ENCODE measurements at regions not wholly inside any gene's neighbourhood (a gene's known extent, or its start where the extent isn't known, plus 50 kb on each side); places are given as distances from the start of the nearest gene placed in this dataset.
A peak's percentile ranks its signal among the peaks of the same experiment; 100 is the strongest.
"Not testable (repeated sequence)": the region's sequence is repeated elsewhere in the genome, so short reads cannot be mapped to it uniquely, and the experiment has no call there.

DNA sequence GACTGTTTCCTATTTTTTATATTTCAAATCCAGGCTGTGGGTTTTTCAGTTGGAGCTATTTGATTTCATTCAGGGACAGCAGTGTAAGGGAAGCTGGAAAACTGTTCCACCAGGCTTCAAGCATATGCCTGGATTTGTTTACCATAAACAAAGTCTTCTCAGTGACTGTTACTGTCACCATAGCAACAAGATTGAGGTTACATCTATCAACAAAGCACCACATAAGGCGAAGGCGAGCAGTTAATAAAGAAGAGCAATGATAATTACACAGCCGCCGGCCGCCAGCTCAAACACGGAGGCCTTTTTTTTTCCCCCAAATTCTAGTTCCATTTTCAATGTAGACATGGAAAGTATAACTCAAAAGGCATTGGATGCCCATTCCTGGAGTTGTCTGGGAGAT lies 553.7 kb upstream of the SYT4 start:
- Histone ChIP-seq H3K27me3 (ENCODE audit: insufficient read depth, low read length) (no peaks in the 10 kb centered on the region), H3K4me1 (ENCODE audit: control insufficient read depth, insufficient read depth, low read length, unreplicated experiment) (no peaks in the 10 kb centered on the region), H3K36me3 (ENCODE audit: insufficient read depth, low read length) (no peaks in the 10 kb centered on the region)

DNA sequence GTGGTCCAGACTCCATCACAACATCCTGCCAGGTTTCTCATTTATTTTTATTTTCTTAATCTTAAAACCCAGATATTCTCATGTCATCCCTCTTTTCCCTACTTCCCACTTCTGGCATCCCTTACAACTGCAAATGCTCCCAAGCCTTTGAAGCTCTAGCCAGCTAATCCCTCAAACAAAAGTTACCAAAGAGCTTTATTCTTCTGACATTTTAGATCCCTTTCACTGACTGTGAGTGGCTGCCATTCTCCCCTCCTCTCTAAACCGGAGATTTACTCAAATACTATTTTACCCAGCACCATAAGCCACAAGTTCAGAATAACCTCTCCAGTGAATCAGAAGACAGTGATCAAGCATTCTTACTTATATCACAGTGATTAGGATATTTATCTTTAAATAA lies 569.0 kb upstream of the SYT4 start:
- Histone ChIP-seq H3K27me3 (ENCODE audit: insufficient read depth, low read length) (no peaks in the 10 kb centered on the region), H2AFZ (ENCODE audit: low read length, unreplicated experiment) (peak overlapping the region; percentile 91)

More for the DNA sequence above, 553.7 kb upstream of the SYT4 start:
- Histone ChIP-seq H3K27ac (ENCODE audit: low read depth, low read length) (no peak overlapping the region), H3K4me3 (ENCODE audit: low read depth, low read length) (no peak overlapping the region), H2AFZ (ENCODE audit: low read length, unreplicated experiment) (no peak overlapping the region), H3K79me2 (ENCODE audit: control insufficient read depth, insufficient read depth, low read length, unreplicated experiment) (no peaks in the 10 kb centered on the region)

DNA sequence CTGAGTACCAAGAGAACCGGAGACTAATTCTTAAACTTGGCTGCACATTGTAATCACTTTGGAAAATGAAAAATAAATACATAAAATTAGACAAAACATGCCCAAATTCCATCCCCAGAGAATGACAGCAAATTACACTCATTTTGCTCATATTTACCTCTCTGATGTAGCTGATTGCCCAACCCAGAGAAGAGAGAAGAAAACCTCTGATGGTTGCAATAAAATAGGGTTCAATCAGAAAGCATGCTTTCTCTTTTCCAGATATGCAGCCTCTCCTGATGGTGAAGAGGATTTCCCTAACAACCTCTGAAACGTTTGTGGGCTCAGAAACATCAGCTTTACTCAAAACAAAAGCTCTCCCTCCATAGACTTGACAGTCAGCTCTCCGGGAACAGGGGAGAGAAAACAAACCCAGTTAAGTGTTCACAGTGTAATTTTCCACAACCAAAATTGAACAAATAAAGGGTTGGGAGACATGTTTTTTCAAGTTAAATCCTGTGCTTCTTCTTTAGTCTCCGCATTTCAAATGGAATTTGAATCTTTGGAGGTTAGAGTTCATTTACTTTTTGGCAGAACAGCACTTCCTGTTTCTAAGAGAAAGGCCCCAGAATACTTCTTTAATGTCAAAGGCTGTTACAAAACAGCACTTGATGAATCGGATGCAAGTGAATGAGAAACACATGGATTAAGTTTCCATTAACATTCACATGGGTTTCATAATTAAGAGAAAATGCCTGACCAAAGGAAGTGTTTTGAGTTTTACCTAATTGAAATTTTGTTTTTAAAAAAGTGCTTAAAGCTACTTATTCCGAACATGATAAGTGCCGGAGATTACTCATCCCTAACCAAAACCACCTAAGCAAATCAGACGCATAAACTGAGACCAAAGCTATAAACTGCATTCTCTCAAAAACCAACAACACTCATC lies 570.1 kb upstream of the SYT4 start:
- Histone ChIP-seq H3K36me3 (ENCODE audit: insufficient read depth, low read length) (no peaks in the 10 kb centered on the region), H3K79me2 (ENCODE audit: control insufficient read depth, insufficient read depth, low read length, unreplicated experiment) (no peaks in the 10 kb centered on the region), H3K4me3 (ENCODE audit: low read depth, low read length) (peak overlapping the region; percentile 39; the same call in 1 of the 2 replicates), H3K27me3 (ENCODE audit: insufficient read depth, low read length) (no peaks in the 10 kb centered on the region), H3K27ac (ENCODE audit: low read depth, low read length) (peak overlapping the region; percentile 57), H3K4me1 (ENCODE audit: control insufficient read depth, insufficient read depth, low read length, unreplicated experiment) (peaks cover 18% of the 10 kb centered on the region), H2AFZ (ENCODE audit: low read length, unreplicated experiment) (peak overlapping the region; percentile 91)

More for the DNA sequence above, 569.0 kb upstream of the SYT4 start:
- Histone ChIP-seq H3K36me3 (ENCODE audit: insufficient read depth, low read length) (no peaks in the 10 kb centered on the region), H3K27ac (ENCODE audit: low read depth, low read length) (no peak overlapping the region), H3K4me3 (ENCODE audit: low read depth, low read length) (no peak overlapping the region; the same call in 1 of the 2 replicates), H3K4me1 (ENCODE audit: control insufficient read depth, insufficient read depth, low read length, unreplicated experiment) (peaks cover 18% of the 10 kb centered on the region), H3K79me2 (ENCODE audit: control insufficient read depth, insufficient read depth, low read length, unreplicated experiment) (no peaks in the 10 kb centered on the region)

DNA sequence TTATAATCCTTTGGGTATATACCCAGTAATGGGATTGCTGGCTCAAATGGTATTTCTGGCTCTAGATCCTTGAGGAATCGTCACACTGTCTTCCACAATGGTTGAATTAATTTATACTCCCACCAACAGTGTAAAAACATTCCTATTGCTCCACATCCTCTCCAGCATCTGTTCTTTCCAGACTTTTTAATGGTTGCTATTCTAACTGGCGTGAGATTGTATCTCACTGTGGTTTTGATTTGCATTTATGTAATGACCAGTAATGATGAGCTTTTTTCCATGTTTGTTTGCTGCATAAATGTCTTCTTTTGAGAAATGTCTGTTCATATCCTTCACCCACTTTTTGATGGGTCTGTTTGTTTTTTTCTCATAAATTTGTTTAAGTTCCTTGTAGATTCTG lies 572.5 kb upstream of the SYT4 start:
- not testable (repeated sequence) for H2AFZ ChIP-seq (ENCODE audit: low read length, unreplicated experiment); H3K4me3 ChIP-seq (ENCODE audit: low read depth, low read length); H3K79me2 ChIP-seq (ENCODE audit: control insufficient read depth, insufficient read depth, low read length, unreplicated experiment); H3K36me3 ChIP-seq (ENCODE audit: insufficient read depth, low read length); H3K27ac ChIP-seq (ENCODE audit: low read depth, low read length); H3K27me3 ChIP-seq (ENCODE audit: insufficient read depth, low read length)
- H3K4me1 ChIP-seq (ENCODE audit: control insufficient read depth, insufficient read depth, low read length, unreplicated experiment) = peaks cover 18% of the 10 kb centered on the region

DNA sequence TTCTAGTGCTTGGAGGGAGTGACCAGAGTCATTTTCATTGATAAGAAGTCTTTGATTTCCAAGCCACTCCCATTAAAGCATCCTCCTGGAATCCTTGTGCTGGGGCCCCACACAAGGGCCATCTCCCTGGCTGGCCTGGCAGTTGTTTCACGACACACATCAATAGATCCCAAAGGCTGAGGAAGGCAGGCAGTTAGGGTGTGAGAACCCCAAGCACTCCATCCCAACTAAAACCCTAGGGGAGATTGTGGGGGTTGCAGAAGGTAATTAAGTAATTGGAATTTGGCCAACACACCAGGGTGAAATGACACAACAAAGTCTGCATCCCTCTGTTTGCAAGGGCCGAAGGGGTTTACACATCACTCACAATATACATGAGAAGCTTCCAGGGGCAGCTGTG lies 578.1 kb upstream of the SYT4 start:
- H2AFZ ChIP-seq (ENCODE audit: low read length, unreplicated experiment) = no peak overlapping the region
- no peak overlapping the region for H3K4me3 ChIP-seq (ENCODE audit: low read depth, low read length)

DNA sequence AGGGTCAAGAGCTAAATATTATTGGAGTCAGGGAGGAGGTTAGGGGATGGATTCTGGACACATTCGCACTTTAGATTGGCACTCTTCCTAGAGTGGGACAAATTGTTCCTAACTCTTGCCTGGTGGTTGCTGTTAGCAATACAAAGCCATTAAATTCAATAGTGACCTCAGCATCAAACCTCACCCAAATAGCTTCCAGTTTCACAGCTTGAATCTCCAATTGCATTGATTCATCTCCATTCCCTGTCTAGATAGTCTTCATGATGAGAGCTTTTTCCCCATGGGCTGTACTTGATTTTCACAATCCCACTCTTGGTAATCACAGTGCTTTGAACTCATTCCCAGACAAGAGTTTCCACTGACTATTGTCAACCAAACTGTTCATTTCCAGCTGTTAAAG lies 585.9 kb upstream of the SYT4 start:
- Histone ChIP-seq H3K79me2 (ENCODE audit: control insufficient read depth, insufficient read depth, low read length, unreplicated experiment) (no peaks in the 10 kb centered on the region), H3K4me3 (ENCODE audit: low read depth, low read length) (no peak overlapping the region), H2AFZ (ENCODE audit: low read length, unreplicated experiment) (no peak overlapping the region), H3K36me3 (ENCODE audit: insufficient read depth, low read length) (no peaks in the 10 kb centered on the region), H3K4me1 (ENCODE audit: control insufficient read depth, insufficient read depth, low read length, unreplicated experiment) (no peaks in the 10 kb centered on the region), H3K27ac (ENCODE audit: low read depth, low read length) (no peak overlapping the region), H3K27me3 (ENCODE audit: insufficient read depth, low read length) (no peaks in the 10 kb centered on the region)

More for the DNA sequence above, 578.1 kb upstream of the SYT4 start:
- Histone ChIP-seq H3K27ac (ENCODE audit: low read depth, low read length) (no peak overlapping the region), H3K27me3 (ENCODE audit: insufficient read depth, low read length) (no peaks in the 10 kb centered on the region), H3K79me2 (ENCODE audit: control insufficient read depth, insufficient read depth, low read length, unreplicated experiment) (no peaks in the 10 kb centered on the region), H3K36me3 (ENCODE audit: insufficient read depth, low read length) (no peaks in the 10 kb centered on the region), H3K4me1 (ENCODE audit: control insufficient read depth, insufficient read depth, low read length, unreplicated experiment) (no peaks in the 10 kb centered on the region)

DNA sequence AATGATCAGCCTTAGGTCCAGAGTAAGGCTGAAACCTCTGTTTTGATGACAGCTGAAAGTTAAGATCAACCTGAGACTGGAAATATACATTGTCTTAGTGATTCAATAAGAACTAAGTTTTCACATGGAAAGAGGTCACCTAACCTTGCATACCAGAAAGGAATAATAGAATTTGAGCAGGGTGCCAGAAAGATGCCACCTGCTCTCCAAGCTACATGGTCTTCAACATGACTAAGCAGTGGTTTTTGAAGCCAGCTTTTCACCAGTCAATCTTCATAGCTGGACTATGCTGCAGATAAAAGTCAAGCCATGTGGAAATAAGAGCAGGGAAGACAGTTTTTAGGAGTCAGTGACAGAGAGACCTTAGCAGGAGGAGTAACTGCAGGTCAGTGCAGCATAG lies 589.4 kb upstream of the SYT4 start:
- Histone ChIP-seq H3K79me2 (ENCODE audit: control insufficient read depth, insufficient read depth, low read length, unreplicated experiment) (no peaks in the 10 kb centered on the region), H2AFZ (ENCODE audit: low read length, unreplicated experiment) (no peak overlapping the region), H3K27ac (ENCODE audit: low read depth, low read length) (no peak overlapping the region), H3K27me3 (ENCODE audit: insufficient read depth, low read length) (no peaks in the 10 kb centered on the region), H3K4me1 (ENCODE audit: control insufficient read depth, insufficient read depth, low read length, unreplicated experiment) (peaks cover 19% of the 10 kb centered on the region), H3K4me3 (ENCODE audit: low read depth, low read length) (no peak overlapping the region), H3K36me3 (ENCODE audit: insufficient read depth, low read length) (no peaks in the 10 kb centered on the region)

DNA sequence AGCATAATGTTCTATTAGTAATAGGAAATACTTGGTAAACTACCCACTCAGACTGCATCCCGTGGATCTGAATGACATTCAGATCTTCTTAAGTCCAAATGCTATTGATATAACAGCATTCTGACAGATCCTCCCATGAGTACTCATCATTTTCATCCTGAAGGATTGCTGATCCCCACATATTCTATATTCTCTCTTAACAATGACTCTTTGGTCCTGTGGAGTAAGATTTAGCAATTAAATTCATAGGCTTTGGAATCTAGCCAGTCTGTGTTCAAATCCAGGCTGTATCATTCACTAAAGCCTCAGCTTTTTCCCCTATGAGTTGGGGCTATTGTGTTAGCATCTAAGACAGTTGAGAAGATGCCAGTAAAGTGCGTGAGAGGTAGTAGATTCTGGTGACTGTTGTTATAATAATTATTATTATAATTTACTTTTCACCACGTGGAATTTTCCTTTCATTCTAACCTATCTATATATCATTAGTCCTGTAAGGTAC lies 591.3 kb upstream of the SYT4 start:
- H3K4me1 ChIP-seq (ENCODE audit: control insufficient read depth, insufficient read depth, low read length, unreplicated experiment) = peaks cover 19% of the 10 kb centered on the region
- H3K27ac ChIP-seq (ENCODE audit: low read depth, low read length) = no peak overlapping the region
- H3K36me3 ChIP-seq (ENCODE audit: insufficient read depth, low read length) = no peaks in the 10 kb centered on the region
- no peak overlapping the region for H3K4me3 ChIP-seq (ENCODE audit: low read depth, low read length)
- H3K79me2 ChIP-seq (ENCODE audit: control insufficient read depth, insufficient read depth, low read length, unreplicated experiment) = no peaks in the 10 kb centered on the region
- no peak overlapping the region for H2AFZ ChIP-seq (ENCODE audit: low read length, unreplicated experiment)
- H3K27me3 ChIP-seq (ENCODE audit: insufficient read depth, low read length) = no peaks in the 10 kb centered on the region

DNA sequence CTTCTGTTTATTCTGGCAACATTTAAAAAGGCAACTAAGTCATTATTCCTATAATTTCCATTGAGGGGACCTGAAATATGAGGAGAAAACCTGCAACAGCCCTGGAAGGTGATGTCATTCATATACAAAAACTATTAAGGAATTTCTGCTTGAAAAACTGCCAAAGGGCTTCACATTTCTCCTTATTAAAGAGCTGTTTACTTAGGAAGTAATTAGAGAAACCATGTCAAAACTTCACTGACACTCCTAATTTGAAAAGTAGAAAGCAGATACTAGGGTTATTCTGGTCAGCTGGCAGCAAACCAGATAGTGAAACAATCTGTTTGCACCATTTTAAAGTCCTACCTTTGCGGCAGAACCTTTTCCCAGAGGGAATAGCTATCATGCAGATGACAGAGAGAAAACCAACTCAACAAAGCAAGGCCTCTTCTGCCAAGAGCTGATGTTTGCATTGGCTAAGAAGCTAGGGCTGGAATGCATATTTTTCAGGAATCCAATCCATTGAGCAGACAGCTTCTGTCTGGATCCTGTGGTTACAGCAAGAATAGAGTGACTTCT lies 592.2 kb upstream of the SYT4 start:
- Histone ChIP-seq H3K4me3 (ENCODE audit: low read depth, low read length) (peak overlapping the region; percentile 30; the same call in 1 of the 2 replicates), H3K27me3 (ENCODE audit: insufficient read depth, low read length) (no peaks in the 10 kb centered on the region), H3K36me3 (ENCODE audit: insufficient read depth, low read length) (no peaks in the 10 kb centered on the region), H3K4me1 (ENCODE audit: control insufficient read depth, insufficient read depth, low read length, unreplicated experiment) (peaks cover 21% of the 10 kb centered on the region), H3K79me2 (ENCODE audit: control insufficient read depth, insufficient read depth, low read length, unreplicated experiment) (no peaks in the 10 kb centered on the region), H2AFZ (ENCODE audit: low read length, unreplicated experiment) (peak overlapping the region; percentile 46), H3K27ac (ENCODE audit: low read depth, low read length) (peak overlapping the region; percentile 6; the same call in 1 of the 2 replicates)

DNA sequence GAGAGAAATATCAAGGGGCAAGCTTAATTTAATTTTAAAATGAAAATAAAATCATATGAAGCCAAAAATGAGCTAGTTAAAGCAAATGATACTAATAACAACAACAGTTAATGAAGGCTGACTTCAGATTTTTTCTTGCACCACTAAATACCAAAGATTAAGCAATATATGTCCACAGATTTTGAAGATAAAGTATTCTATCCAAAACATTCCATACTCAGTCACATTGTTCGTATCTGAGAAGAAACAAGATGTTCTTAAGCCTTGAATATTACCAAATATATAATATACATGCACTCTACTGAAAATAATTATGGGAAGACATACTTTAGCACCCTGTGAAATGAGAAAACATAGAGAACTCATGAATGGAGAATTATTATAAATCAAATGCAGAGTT lies 593.3 kb upstream of the SYT4 start:
- no peaks in the 10 kb centered on the region for H3K36me3 ChIP-seq (ENCODE audit: insufficient read depth, low read length)
- no peak overlapping the region for H3K27ac ChIP-seq (ENCODE audit: low read depth, low read length)
- no peaks in the 10 kb centered on the region for H3K79me2 ChIP-seq (ENCODE audit: control insufficient read depth, insufficient read depth, low read length, unreplicated experiment)
- H3K4me3 ChIP-seq (ENCODE audit: low read depth, low read length) = no peak overlapping the region
- H3K27me3 ChIP-seq (ENCODE audit: insufficient read depth, low read length) = no peaks in the 10 kb centered on the region
- H2AFZ ChIP-seq (ENCODE audit: low read length, unreplicated experiment) = no peak overlapping the region
- H3K4me1 ChIP-seq (ENCODE audit: control insufficient read depth, insufficient read depth, low read length, unreplicated experiment) = peaks cover 30% of the 10 kb centered on the region

DNA sequence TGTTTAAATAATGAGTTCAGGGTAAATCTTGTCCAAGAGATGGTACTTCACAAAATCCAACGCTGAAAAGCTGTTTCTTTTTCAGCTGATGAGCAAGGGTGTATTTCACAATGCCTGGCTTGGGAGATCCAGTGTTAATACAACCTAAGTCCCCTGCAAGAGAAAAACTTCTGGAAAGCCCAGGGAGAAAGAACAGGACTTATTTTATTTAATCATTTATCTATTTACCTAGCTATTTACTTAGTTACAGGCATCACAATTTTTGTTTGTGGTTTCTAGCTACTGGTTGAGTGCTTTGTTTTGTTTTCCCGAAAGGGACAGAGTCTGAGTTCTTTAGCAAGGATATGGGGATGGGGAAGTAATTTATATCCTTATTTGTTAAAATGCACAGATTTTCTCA lies 598.2 kb upstream of the SYT4 start:
- Histone ChIP-seq H3K4me1 (ENCODE audit: control insufficient read depth, insufficient read depth, low read length, unreplicated experiment) (peaks cover 17% of the 10 kb centered on the region), H3K27me3 (ENCODE audit: insufficient read depth, low read length) (no peaks in the 10 kb centered on the region), H3K27ac (ENCODE audit: low read depth, low read length) (no peak overlapping the region), H3K79me2 (ENCODE audit: control insufficient read depth, insufficient read depth, low read length, unreplicated experiment) (no peaks in the 10 kb centered on the region), H3K4me3 (ENCODE audit: low read depth, low read length) (no peak overlapping the region), H2AFZ (ENCODE audit: low read length, unreplicated experiment) (peak overlapping the region; percentile 84), H3K36me3 (ENCODE audit: insufficient read depth, low read length) (no peaks in the 10 kb centered on the region)

Measured in ACC112 (cell line).